ENCODE measurements at regions not wholly inside any gene's neighbourhood (a gene's known extent, or its start where the extent isn't known, plus 50 kb on each side); places are given as distances from the start of the nearest gene placed in this dataset.

DNA sequence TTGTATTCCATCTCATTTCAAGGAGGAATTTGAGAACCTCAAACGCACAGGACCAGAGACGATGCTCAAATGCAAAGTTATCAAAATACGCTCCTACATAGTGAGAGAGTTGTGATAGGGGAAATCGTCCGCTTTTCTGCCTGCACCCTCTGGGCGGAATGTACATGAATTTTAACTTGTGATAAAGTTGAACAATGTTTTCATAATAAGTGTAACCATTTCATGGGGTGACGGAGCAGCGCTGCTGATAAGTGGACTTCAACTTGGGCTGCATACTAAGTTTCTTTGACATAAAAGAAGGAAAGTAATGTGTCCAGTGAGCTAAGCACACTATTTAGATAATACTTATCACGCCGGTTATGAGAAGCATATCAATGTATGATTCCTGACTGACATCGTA is 497.5 kb upstream of the MGMT start:
- no peak for TF ChIP-seq CTCF (IDR thresholded peaks at IDR 0.05; ENCODE audit: low read length)
- no peak for TF ChIP-seq EZH2 (IDR thresholded peaks at IDR 0.05; ENCODE audit: borderline replicate concordance, low read length)
